Transverse colon (tissue), 4 donors: ENCODE measurements at regions not wholly inside any gene's neighbourhood (a gene's known extent, or its start where the extent isn't known, plus 50 kb on each side); places are given as distances from the start of the nearest gene placed in this dataset.

ENCODE experiments used
- CTCF ChIP-seq, 5 experiments: fragments of 200-600 bp in 3 of 5; fragments of 450-650 bp in 2 of 5; sonication (generic) in 3 of 5; IDR thresholded peaks; 1 replicate in 2 of 5; 2 replicates in 3 of 5; pipeline ENCODE4 v1.5.1; 2016 to 2017; ENCODE audit warnings: antibody characterized with exemption in 5 of 5, inconsistent platforms in 3 of 5, mild to moderate bottlenecking in 2 of 5, moderate library complexity in 1 of 5
- POLR2AphosphoS5 ChIP-seq, 3 donors: sonication (generic); formaldehyde crosslinking; IDR thresholded peaks; one replicate each; pipeline ENCODE4 v1.6.1; 2016; ENCODE audit warnings: antibody characterized with exemption in 3 of 3

- TF ChIP-seq CTCF (IDR thresholded peaks at IDR 0.05) (no peak), POLR2AphosphoS5 (IDR thresholded peaks at IDR 0.05) (no peak)
Measured at GRCh38 chr20:22526512-22527012, 57.8 kb downstream of the FOXA2 start.
